ENCODE measurements at regions not wholly inside any gene's neighbourhood (a gene's known extent, or its start where the extent isn't known, plus 50 kb on each side); places are given as distances from the start of the nearest gene placed in this dataset.
"Not testable (repeated sequence)": the region's sequence is repeated elsewhere in the genome, so short reads cannot be mapped to it uniquely, and the experiment has no call there.

DNA sequence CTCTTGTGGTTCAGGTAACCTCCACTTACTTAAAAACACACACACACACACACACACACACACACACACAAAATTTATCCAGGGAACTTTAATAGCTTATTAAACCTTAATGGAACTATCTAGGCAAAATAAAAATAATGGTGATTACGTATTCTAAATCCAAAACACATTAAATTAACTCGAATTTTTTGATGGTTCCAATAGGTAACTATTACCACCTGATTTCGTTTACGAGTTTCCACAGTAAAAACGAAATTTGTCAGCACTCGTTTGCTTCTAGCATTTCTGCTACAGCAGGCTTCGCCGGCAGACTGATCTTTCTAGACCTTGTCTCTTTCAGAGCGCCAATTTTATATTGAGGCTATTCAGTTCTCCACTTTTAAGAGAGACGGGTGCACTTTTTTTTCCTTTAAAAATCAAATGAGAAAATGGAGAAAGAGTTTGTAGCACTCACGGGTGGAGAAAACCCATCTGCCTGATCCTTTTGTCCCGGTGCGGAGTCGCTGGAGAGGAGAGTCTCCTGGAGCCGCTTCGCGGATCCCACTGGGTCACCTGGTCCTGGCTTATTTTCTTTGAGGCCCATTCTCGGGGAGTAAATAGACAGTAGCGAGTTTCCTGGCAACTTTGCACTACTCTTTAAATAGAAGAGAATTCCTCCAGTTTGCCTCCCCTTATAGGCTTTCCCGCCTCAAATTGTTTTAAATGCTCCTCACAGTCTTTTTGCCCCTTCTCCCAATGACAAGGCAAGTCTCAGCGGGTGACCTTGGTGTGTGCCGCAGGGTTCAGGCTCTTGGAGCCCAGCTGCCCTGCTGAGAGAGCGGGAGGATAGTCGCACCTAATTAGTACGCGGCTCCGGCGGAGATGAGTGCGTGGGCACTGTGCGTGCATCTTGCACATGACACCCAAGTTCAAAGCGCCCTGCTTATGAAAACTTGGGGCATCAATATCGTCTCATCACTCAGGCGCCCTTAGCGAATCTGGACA lies 117.0 kb downstream of the KCNRG start:
- ChIA-PET CTCF (interaction anchor here (0.6 to 1.0 kb wide), 2 partner anchors 17 to 250 kb away, joined by 3 read pairs; no protein-coding TSS in a partner anchor), POLR2A (interaction anchor here (0.5 kb wide), 1 partner anchor 136 kb away, joined by 3 read pairs; the partner anchor contains the start of gene TRIM13)
- no peaks in the 10 kb centered on the region for H3K36me3 ChIP-seq (ENCODE audit: control insufficient read depth, insufficient read depth, low read length)
- DNase-seq (ENCODE audit: low read depth), result no peak
- no peak overlapping the region for H3K4me3 ChIP-seq (ENCODE audit: low read depth, low read length)
- TF ChIP-seq, protein P1, sequence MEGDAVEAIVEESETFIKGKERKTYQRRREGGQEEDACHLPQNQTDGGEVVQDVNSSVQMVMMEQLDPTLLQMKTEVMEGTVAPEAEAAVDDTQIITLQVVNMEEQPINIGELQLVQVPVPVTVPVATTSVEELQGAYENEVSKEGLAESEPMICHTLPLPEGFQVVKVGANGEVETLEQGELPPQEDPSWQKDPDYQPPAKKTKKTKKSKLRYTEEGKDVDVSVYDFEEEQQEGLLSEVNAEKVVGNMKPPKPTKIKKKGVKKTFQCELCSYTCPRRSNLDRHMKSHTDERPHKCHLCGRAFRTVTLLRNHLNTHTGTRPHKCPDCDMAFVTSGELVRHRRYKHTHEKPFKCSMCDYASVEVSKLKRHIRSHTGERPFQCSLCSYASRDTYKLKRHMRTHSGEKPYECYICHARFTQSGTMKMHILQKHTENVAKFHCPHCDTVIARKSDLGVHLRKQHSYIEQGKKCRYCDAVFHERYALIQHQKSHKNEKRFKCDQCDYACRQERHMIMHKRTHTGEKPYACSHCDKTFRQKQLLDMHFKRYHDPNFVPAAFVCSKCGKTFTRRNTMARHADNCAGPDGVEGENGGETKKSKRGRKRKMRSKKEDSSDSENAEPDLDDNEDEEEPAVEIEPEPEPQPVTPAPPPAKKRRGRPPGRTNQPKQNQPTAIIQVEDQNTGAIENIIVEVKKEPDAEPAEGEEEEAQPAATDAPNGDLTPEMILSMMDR (IDR thresholded peaks at IDR 0.05; ENCODE audit: insufficient read depth, low read depth, low read length), result no peak
- H3K27me3 ChIP-seq (ENCODE audit: control insufficient read depth, insufficient read depth, low read length), result peaks cover 35% of the 10 kb centered on the region

DNA sequence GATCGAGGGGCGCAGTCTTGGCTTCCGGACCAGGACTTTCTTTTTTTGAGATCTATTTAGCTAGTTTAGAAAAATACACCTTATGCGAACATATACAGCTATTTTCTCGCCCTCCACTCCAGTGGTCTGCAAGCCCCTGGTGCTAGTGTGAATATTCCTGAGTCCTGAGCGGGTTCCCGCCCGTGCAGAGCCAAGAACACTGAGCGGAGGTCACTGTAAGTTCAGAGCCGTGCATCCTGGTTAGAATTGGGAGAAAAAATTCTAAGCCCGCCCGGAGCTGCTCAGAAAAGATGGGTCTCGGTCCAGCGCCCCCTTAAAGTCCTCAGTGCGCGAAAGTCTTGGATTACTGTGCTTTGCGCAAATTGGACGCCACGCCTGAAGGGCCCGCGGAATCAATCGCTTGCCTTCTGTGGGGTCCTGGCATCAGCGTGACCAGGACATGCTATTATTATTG lies 117.7 kb downstream of the KCNRG start:
- H3K36me3 ChIP-seq (ENCODE audit: control insufficient read depth, insufficient read depth, low read length), result no peaks in the 10 kb centered on the region
- ChIA-PET CTCF (interaction anchor here (1.0 kb wide), 1 partner anchor 16 kb away, joined by 3 read pairs; no protein-coding TSS in a partner anchor), POLR2A (no interaction called here)
- TF ChIP-seq, protein P1 (IDR thresholded peaks at IDR 0.05; ENCODE audit: insufficient read depth, low read depth, low read length), result no peak
- H3K4me3 ChIP-seq (ENCODE audit: low read depth, low read length), result no peak overlapping the region
- no peak for DNase-seq (ENCODE audit: low read depth)
- peaks cover 34% of the 10 kb centered on the region for H3K27me3 ChIP-seq (ENCODE audit: control insufficient read depth, insufficient read depth, low read length)

DNA sequence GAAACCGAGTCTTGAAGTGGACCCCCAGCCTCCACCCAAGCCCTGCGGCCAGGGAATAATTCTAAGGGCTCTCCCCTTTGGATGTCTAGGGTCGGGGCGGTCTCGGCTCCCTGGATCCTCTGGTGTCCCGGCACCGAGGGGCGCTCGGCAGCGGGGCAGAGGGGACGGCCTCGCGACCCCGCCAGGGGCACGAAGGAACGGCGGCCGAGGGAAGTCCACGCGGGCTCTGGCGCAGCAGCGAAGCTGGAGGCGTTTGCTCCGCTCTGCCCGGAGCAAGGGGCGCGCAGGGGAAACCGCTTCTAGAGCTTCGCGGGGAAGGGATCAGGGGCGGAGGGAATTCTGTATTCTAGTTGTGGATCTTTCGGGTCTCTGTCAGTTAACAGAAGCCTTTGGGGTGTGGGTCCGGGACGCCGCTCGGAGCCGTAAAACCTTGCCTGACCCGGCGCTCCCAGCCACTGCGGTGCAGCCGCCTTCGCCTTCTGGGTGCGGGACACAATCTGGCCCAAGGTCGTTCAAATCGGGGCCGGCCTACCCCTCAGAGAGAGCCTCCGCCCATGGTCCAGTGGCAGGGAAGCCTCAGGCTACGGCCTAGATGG lies 118.2 kb downstream of the KCNRG start:
- Histone ChIP-seq H3K27me3 (ENCODE audit: control insufficient read depth, insufficient read depth, low read length) (peaks cover 34% of the 10 kb centered on the region), H3K4me3 (ENCODE audit: low read depth, low read length) (no peak overlapping the region), H3K36me3 (ENCODE audit: control insufficient read depth, insufficient read depth, low read length) (no peaks in the 10 kb centered on the region)
- CTCF ChIA-PET, result interaction anchor here (1.0 kb wide), 1 partner anchor 16 kb away, joined by 3 read pairs; no protein-coding TSS in a partner anchor
- DNase-seq (ENCODE audit: low read depth), result no peak
- TF ChIP-seq, protein P1 (IDR thresholded peaks at IDR 0.05; ENCODE audit: insufficient read depth, low read depth, low read length), result no peak
- POLR2A ChIA-PET, result no interaction called here

DNA sequence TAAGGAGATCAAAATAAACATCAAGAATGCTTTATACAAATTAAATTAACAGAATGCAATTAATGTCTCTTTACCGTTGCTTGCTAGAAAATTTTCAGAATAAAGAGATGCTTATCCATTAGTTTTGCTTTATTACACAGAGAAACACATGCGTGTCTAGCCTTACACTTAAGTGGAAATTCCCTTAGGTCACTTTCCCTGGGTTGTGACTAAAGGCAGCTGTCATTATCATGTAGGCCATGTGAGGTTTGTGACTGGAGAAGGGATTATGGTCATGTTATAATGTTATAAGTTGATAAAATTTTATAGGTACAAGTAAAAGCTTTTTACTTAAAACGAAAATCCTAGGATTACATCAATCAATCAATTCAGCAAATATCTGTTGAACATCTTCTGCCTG lies 121.0 kb downstream of the KCNRG start:
- Histone ChIP-seq H3K4me3 (ENCODE audit: low read depth, low read length) (no peak overlapping the region), H3K36me3 (ENCODE audit: control insufficient read depth, insufficient read depth, low read length) (no peaks in the 10 kb centered on the region), H3K27me3 (ENCODE audit: control insufficient read depth, insufficient read depth, low read length) (peaks cover 17% of the 10 kb centered on the region)
- ChIA-PET CTCF (interaction anchor here (1.2 kb wide), 1 partner anchor 14 kb away, joined by 3 read pairs; no protein-coding TSS in a partner anchor), POLR2A (no interaction called here)
- TF ChIP-seq, protein P1 (IDR thresholded peaks at IDR 0.05; ENCODE audit: insufficient read depth, low read depth, low read length), result no peak
- DNase-seq (ENCODE audit: low read depth), result no peak

DNA sequence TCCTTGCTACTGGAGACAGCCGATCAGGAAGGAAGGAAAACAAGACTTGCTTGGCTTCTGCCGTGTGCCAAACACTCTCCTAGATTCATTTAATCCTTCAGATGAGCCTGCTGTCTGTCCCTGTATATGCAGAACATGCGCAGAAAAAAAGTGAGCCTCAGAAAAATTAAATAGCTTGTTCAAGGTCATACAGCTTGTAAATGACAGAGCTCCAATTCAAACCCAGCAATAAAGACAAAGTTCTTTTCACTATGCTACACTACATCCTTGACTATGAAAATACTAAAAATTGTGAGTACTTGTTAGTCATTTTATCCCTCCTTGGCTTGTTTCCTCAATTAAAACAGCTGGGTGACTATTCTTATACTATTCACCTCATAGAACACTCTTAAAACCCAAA lies 121.4 kb downstream of the KCNRG start:
- ChIA-PET POLR2A (no interaction called here), CTCF (interaction anchor here (1.2 kb wide), 1 partner anchor 14 kb away, joined by 3 read pairs; no protein-coding TSS in a partner anchor)
- TF ChIP-seq, protein P1 (IDR thresholded peaks at IDR 0.05; ENCODE audit: insufficient read depth, low read depth, low read length), result no peak
- Histone ChIP-seq H3K4me3 (ENCODE audit: low read depth, low read length) (no peak overlapping the region), H3K27me3 (ENCODE audit: control insufficient read depth, insufficient read depth, low read length) (peaks cover 14% of the 10 kb centered on the region), H3K36me3 (ENCODE audit: control insufficient read depth, insufficient read depth, low read length) (no peaks in the 10 kb centered on the region)
- no peak for DNase-seq (ENCODE audit: low read depth)

DNA sequence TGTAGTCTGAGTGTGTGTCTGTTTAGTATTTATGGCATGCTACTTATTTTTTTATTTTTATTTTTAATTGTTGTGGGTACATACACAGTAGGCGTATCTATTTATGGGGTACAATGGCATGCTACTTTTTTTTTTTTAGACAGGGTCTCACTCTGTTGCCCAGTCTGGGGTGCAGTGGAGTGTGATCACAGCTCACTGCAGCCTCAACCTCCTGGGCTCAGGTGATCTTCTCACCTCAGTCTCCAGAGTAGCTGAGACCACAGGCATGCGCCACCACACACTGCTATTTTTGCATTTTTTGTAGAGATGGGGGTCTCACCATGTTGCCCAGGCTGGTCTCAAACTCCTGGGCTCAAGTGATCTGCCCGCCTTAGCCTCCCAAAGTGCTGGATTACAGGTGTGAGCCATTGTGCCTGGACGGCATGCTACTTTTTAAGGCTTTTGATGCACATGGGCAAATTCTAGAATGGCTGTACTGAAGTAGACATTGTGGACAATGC lies 124.2 kb downstream of the KCNRG start:
- POLR2A ChIA-PET; H3K27me3 ChIP-seq (ENCODE audit: control insufficient read depth, insufficient read depth, low read length); H3K36me3 ChIP-seq (ENCODE audit: control insufficient read depth, insufficient read depth, low read length); CTCF ChIA-PET; H3K4me3 ChIP-seq (ENCODE audit: low read depth, low read length); DNase-seq (ENCODE audit: low read depth): not testable (repeated sequence)

All from BJ (cell line).